GM23248 (cell line): ENCODE measurements at regions not wholly inside any gene's neighbourhood (a gene's known extent, or its start where the extent isn't known, plus 50 kb on each side); places are given as distances from the start of the nearest gene placed in this dataset.

Experiments
- EZH2 ChIP-seq: fragments of 200-600 bp; sonication (generic); IDR thresholded peaks from 2 replicates; pipeline ENCODE4 v1.6.1; 2018; ENCODE audit warnings: antibody characterized with exemption, mild to moderate bottlenecking; ENCODE audit not compliant: insufficient read depth, poor library complexity, severe bottlenecking
- EZH2phosphoT487 ChIP-seq: fragments of 200-600 bp; sonication (generic); IDR thresholded peaks from 2 replicates; pipeline ENCODE4 v1.6.1; 2018; ENCODE audit warnings: antibody characterized with exemption, moderate library complexity, mild to moderate bottlenecking, low read depth; ENCODE audit not compliant: insufficient read depth

GRCh38 chr11:69968396-69969347 is 109.4 kb upstream of the ANO1 start:
- TF ChIP-seq EZH2 (no peak), EZH2phosphoT487 (no peak)
